Esophagus squamous epithelium (tissue), 4 donors: ENCODE measurements at regions not wholly inside any gene's neighbourhood (a gene's known extent, or its start where the extent isn't known, plus 50 kb on each side); places are given as distances from the start of the nearest gene placed in this dataset.

Source experiments
- CTCF ChIP-seq, 6 experiments: fragments of 450-650 bp in 4 of 6; fragments of 200-600 bp in 2 of 6; sonication (generic) in 2 of 6; IDR thresholded peaks; one replicate each; pipeline ENCODE4 v1.5.1; 2016 to 2019; ENCODE audit warnings: antibody characterized with exemption in 6 of 6, mild to moderate bottlenecking in 4 of 6, moderate library complexity in 4 of 6
- POLR2A ChIP-seq, 4 donors: fragments of 450-650 bp; IDR thresholded peaks; one replicate each; pipeline ENCODE4 v1.6.1; 2017; ENCODE audit warnings: antibody characterized with exemption in 4 of 4, mild to moderate bottlenecking in 4 of 4, moderate library complexity in 3 of 4

- TF ChIP-seq POLR2A (IDR thresholded peaks at IDR 0.05) (no peak), CTCF (IDR thresholded peaks at IDR 0.05) (no peak)
These were observed 276.4 kb downstream of the IRS2 start for GRCh38 chr13:109510013-109510412.
